ENCODE measurements at regions not wholly inside any gene's neighbourhood (a gene's known extent, or its start where the extent isn't known, plus 50 kb on each side); places are given as distances from the start of the nearest gene placed in this dataset.

DNA sequence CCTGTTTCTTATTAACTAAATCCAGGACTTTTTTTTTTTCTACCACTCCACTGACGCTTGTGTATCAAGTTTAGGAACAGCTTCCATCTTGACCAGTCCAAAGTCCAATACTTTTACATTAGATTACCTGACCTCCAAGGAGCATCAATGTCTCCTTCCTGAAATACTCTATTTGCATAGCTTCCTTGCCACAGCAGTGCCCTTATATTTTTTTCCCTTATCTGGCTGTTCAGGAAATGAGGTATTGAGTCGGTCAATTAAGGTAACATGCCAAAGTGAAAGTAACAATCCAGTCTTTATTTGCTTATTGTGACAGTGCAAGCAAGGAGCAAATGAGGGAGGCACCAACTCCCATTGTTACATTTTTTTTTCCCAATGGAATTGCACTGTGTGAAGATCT is 730.8 kb upstream of the NDST4 start:
- H3K27me3 ChIP-seq (ENCODE audit: insufficient read depth) = no peaks in the 10 kb centered on the region
- ChIA-PET CTCF (no interaction called here), POLR2A (no interaction called here)
- no peak overlapping the region for H3K4me2 ChIP-seq
- H3K9me3 ChIP-seq = no peaks in the 10 kb centered on the region
- no peaks in the 10 kb centered on the region for H3K4me1 ChIP-seq (ENCODE audit: control insufficient read depth in 1 of 2, insufficient read depth in 2 of 2, low read depth in 1 of 2, low read length in 1 of 2)
- WGBS (ENCODE audit: low lambda C conversion rate) = 4% methylated on average over 2 of the region's 2 CpGs
- no peak overlapping the region for H3K27ac ChIP-seq (ENCODE audit: low read depth in 2 of 2, low read length in 1 of 2)
- no peaks in the 10 kb centered on the region for H3F3A ChIP-seq (replicated peaks; ENCODE audit: insufficient read depth)
- no peak overlapping the region for H3K9ac ChIP-seq
- TF ChIP-seq EZH2phosphoT487 (IDR thresholded peaks at IDR 0.05; ENCODE audit: borderline replicate concordance, low read depth) = no peak
- no peak for TF ChIP-seq RAD21 (IDR thresholded peaks at IDR 0.05; ENCODE audit: low read length)
- TF ChIP-seq RFX5 (IDR thresholded peaks at IDR 0.05; ENCODE audit: low read length) = no peak
- TF ChIP-seq GABPA (IDR thresholded peaks at IDR 0.05; ENCODE audit: low read depth) = no peak
- TF ChIP-seq MEF2A (IDR thresholded peaks at IDR 0.05; ENCODE audit: borderline replicate concordance, low read depth) = no peak
- TF ChIP-seq MAX (IDR thresholded peaks at IDR 0.05; ENCODE audit: low read depth) = no peak
- TF ChIP-seq USF1 (IDR thresholded peaks at IDR 0.05; ENCODE audit: borderline replicate concordance, low read depth) = no peak
- DNase-seq = no peak
- no peaks in the 10 kb centered on the region for H4K20me1 ChIP-seq (ENCODE audit: insufficient read depth)
- H3K9me2 ChIP-seq = no peaks in the 10 kb centered on the region
- H2AFZ ChIP-seq (ENCODE audit: low read depth) = peak overlapping the region; percentile 18; the same call in 1 of the 2 replicates
- no peaks in the 10 kb centered on the region for H3K36me3 ChIP-seq (replicated peaks in 1 of 2; ENCODE audit: control insufficient read depth in 1 of 2, insufficient read depth in 2 of 2, low read length in 1 of 2)
- no peak overlapping the region for H3K4me3 ChIP-seq (ENCODE audit: low read depth in 2 of 2, low read length in 1 of 2)
- H3K79me2 ChIP-seq (ENCODE audit: insufficient read depth) = no peaks in the 10 kb centered on the region

- H3K4me2 ChIP-seq = no peak overlapping the region
- CTCF ChIA-PET = no interaction called here
- POLR2A ChIA-PET = no interaction called here
These were observed 728.5 kb upstream of the NDST4 start for GRCh38 chr4:115841871-115842270.

DNA sequence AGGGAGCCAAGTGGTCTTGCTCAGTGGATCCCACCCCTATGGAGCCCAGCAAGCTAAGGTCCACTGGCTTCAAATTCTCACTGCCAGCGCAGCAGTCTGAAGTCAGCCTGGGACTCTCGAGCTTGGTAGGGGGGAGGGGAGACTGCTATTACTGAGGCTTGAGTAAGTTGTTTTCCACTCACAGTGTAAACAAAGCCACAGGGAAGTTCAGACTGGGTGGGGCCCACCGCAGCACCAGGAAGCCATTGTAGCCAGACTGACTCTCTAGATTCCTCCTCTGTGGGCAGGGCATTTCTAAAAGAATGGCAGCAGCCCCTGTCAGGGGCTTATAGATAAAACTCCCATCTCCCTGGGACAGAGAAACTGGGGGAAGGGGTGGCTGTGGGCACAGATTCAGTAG is 721.0 kb upstream of the NDST4 start:
- H3K9me2 ChIP-seq = no peaks in the 10 kb centered on the region
- no peak overlapping the region for H3K9ac ChIP-seq
- H3K9me3 ChIP-seq = no peaks in the 10 kb centered on the region
- no peaks in the 10 kb centered on the region for H3K4me1 ChIP-seq (ENCODE audit: control insufficient read depth in 1 of 2, insufficient read depth in 2 of 2, low read depth in 1 of 2, low read length in 1 of 2)
- H3K27ac ChIP-seq (ENCODE audit: low read depth in 2 of 2, low read length in 1 of 2) = no peak overlapping the region
- no peak overlapping the region for H2AFZ ChIP-seq (ENCODE audit: low read depth)
- DNase-seq = no peak
- no peaks in the 10 kb centered on the region for H3F3A ChIP-seq (replicated peaks; ENCODE audit: insufficient read depth)
- H3K36me3 ChIP-seq (replicated peaks in 1 of 2; ENCODE audit: control insufficient read depth in 1 of 2, insufficient read depth in 2 of 2, low read length in 1 of 2) = no peaks in the 10 kb centered on the region
- no peaks in the 10 kb centered on the region for H4K20me1 ChIP-seq (ENCODE audit: insufficient read depth)
- POLR2A ChIA-PET = no interaction called here
- CTCF ChIA-PET = interaction anchor here (3.1 kb wide), 1 partner anchor 18 kb away, joined by 8 read pairs; no protein-coding TSS in a partner anchor
- H3K79me2 ChIP-seq (ENCODE audit: insufficient read depth) = no peaks in the 10 kb centered on the region
- WGBS (ENCODE audit: low lambda C conversion rate) = 11% methylated on average over 2 of the region's 3 CpGs
- no peaks in the 10 kb centered on the region for H3K27me3 ChIP-seq (ENCODE audit: insufficient read depth)
- TF ChIP-seq POLR2AphosphoS5 (IDR thresholded peaks at IDR 0.05; ENCODE audit: low read depth, low read length) (no peak), MAX (IDR thresholded peaks at IDR 0.05; ENCODE audit: low read depth) (no peak), CTCF (IDR thresholded peaks at IDR 0.05) (no peak), IRF3 (IDR thresholded peaks at IDR 0.05; ENCODE audit: low read depth, low read length) (no peak), MEF2A (IDR thresholded peaks at IDR 0.05; ENCODE audit: borderline replicate concordance, low read depth) (no peak), FOXM1 (IDR thresholded peaks at IDR 0.05; ENCODE audit: low read depth) (no peak), RAD21 (IDR thresholded peaks at IDR 0.05; ENCODE audit: low read length) (no peak)
- H3K4me2 ChIP-seq = no peak overlapping the region
- no peak overlapping the region for H3K4me3 ChIP-seq (ENCODE audit: low read depth in 2 of 2, low read length in 1 of 2)

More at GRCh38 chr4:115841871-115842270, 728.5 kb upstream of the NDST4 start:
- no peaks in the 10 kb centered on the region for H3K9me2 ChIP-seq
- H3F3A ChIP-seq (replicated peaks; ENCODE audit: insufficient read depth) = no peaks in the 10 kb centered on the region
- H3K4me1 ChIP-seq (ENCODE audit: control insufficient read depth in 1 of 2, insufficient read depth in 2 of 2, low read depth in 1 of 2, low read length in 1 of 2) = no peaks in the 10 kb centered on the region
- no peaks in the 10 kb centered on the region for H4K20me1 ChIP-seq (ENCODE audit: insufficient read depth)
- no peak overlapping the region for H3K4me3 ChIP-seq (ENCODE audit: low read depth in 2 of 2, low read length in 1 of 2)
- H3K9ac ChIP-seq = no peak overlapping the region
- no peak for TF ChIP-seq TCF12 (IDR thresholded peaks at IDR 0.05)
- H2AFZ ChIP-seq (ENCODE audit: low read depth) = no peak overlapping the region
- no peaks in the 10 kb centered on the region for H3K27me3 ChIP-seq (ENCODE audit: insufficient read depth)
- no peak overlapping the region for H3K27ac ChIP-seq (ENCODE audit: low read depth in 2 of 2, low read length in 1 of 2)
- no peaks in the 10 kb centered on the region for H3K36me3 ChIP-seq (replicated peaks in 1 of 2; ENCODE audit: control insufficient read depth in 1 of 2, insufficient read depth in 2 of 2, low read length in 1 of 2)
- no peaks in the 10 kb centered on the region for H3K79me2 ChIP-seq (ENCODE audit: insufficient read depth)
- no peaks in the 10 kb centered on the region for H3K9me3 ChIP-seq
- no peak for DNase-seq
